ENCODE measurements at regions not wholly inside any gene's neighbourhood (a gene's known extent, or its start where the extent isn't known, plus 50 kb on each side); places are given as distances from the start of the nearest gene placed in this dataset.
"Not testable (repeated sequence)": the region's sequence is repeated elsewhere in the genome, so short reads cannot be mapped to it uniquely, and the experiment has no call there.

DNA sequence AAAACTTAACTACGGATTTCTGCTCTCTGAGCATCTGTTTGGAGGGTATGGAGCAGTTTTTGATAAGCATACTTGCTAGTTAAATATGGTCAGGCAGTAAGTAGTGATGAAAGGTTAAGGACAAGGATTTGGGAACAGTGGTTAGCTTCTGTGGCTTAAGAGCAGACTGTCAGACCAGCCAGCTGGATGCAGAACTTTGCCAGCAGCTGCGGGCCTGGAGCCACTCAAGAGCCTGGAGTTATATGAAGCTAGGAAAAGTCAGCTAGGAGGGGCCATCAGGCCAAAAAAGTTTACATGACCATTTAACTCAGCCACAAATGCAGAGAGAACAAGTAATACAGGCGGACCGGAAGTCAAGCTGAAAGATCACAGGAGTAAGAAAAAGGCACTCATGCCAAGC lies 1817.7 kb downstream of the LRRC4C start:
- Histone ChIP-seq H3F3A (ENCODE audit: insufficient read depth, low read length) (no peaks in the 10 kb centered on the region), H3K9ac (ENCODE audit: low read length) (no peak overlapping the region), H3K27ac (ENCODE audit: low read depth, low read length, poor library complexity, severe bottlenecking) (no peak overlapping the region), H3K4me1 (ENCODE audit: insufficient read depth, low read length, severe bottlenecking) (no peaks in the 10 kb centered on the region), H3K4me3 (ENCODE audit: low read depth, low read length, poor library complexity, severe bottlenecking) (no peak overlapping the region), H3K27me3 (ENCODE audit: insufficient read depth, low read length) (no peaks in the 10 kb centered on the region), H3K9me3 (ENCODE audit: low read length) (no peaks in the 10 kb centered on the region), H4K20me1 (ENCODE audit: insufficient read depth, low read length) (no peaks in the 10 kb centered on the region), H3K4me2 (ENCODE audit: low read length) (no peak overlapping the region), H3K9me2 (ENCODE audit: low read depth, low read length) (no peaks in the 10 kb centered on the region), H3K36me3 (ENCODE audit: insufficient read depth, low read length) (no peaks in the 10 kb centered on the region), H3K79me2 (ENCODE audit: insufficient read depth, low read length) (no peaks in the 10 kb centered on the region), H2AFZ (ENCODE audit: low read length) (no peak overlapping the region)
- TF ChIP-seq EZH2 (IDR thresholded peaks at IDR 0.05; ENCODE audit: borderline replicate concordance, low read length) = no peak
- TF ChIP-seq, protein P1, sequence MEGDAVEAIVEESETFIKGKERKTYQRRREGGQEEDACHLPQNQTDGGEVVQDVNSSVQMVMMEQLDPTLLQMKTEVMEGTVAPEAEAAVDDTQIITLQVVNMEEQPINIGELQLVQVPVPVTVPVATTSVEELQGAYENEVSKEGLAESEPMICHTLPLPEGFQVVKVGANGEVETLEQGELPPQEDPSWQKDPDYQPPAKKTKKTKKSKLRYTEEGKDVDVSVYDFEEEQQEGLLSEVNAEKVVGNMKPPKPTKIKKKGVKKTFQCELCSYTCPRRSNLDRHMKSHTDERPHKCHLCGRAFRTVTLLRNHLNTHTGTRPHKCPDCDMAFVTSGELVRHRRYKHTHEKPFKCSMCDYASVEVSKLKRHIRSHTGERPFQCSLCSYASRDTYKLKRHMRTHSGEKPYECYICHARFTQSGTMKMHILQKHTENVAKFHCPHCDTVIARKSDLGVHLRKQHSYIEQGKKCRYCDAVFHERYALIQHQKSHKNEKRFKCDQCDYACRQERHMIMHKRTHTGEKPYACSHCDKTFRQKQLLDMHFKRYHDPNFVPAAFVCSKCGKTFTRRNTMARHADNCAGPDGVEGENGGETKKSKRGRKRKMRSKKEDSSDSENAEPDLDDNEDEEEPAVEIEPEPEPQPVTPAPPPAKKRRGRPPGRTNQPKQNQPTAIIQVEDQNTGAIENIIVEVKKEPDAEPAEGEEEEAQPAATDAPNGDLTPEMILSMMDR (IDR thresholded peaks at IDR 0.05; ENCODE audit: low read length) = no peak

DNA sequence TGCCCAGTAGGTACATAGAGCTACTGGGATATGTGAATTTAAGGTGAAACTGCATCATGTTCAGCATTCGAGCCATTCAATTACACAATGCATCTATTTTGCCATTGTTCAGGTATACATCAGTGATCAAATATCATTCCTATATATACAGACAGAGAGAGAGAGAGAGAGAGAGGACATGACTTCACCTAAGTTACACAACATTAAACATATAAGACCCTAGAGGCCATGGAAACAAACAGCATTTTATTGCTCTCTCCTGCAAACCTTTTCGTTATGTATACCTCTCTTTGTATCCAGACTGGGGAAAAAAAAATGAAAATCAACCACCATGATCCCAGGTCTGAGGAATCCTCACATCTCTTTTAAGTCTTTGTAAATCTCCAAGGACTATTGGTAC lies 1829.1 kb downstream of the LRRC4C start:
- no peaks in the 10 kb centered on the region for H3K4me1 ChIP-seq (ENCODE audit: insufficient read depth, low read length, severe bottlenecking)
- no peaks in the 10 kb centered on the region for H3F3A ChIP-seq (ENCODE audit: insufficient read depth, low read length)
- H3K9ac ChIP-seq (ENCODE audit: low read length) = no peak overlapping the region
- no peak overlapping the region for H3K4me3 ChIP-seq (ENCODE audit: low read depth, low read length, poor library complexity, severe bottlenecking)
- no peaks in the 10 kb centered on the region for H3K9me2 ChIP-seq (ENCODE audit: low read depth, low read length)
- no peak overlapping the region for H2AFZ ChIP-seq (ENCODE audit: low read length)
- H3K27me3 ChIP-seq (ENCODE audit: insufficient read depth, low read length) = no peaks in the 10 kb centered on the region
- no peak overlapping the region for H3K4me2 ChIP-seq (ENCODE audit: low read length)
- H3K27ac ChIP-seq (ENCODE audit: low read depth, low read length, poor library complexity, severe bottlenecking) = no peak overlapping the region
- H3K9me3 ChIP-seq (ENCODE audit: low read length) = no peaks in the 10 kb centered on the region
- no peaks in the 10 kb centered on the region for H4K20me1 ChIP-seq (ENCODE audit: insufficient read depth, low read length)
- no peak for TF ChIP-seq EZH2 (IDR thresholded peaks at IDR 0.05; ENCODE audit: borderline replicate concordance, low read length)
- TF ChIP-seq, protein P1 (IDR thresholded peaks at IDR 0.05; ENCODE audit: low read length) = no peak
- H3K79me2 ChIP-seq (ENCODE audit: insufficient read depth, low read length) = no peaks in the 10 kb centered on the region
- H3K36me3 ChIP-seq (ENCODE audit: insufficient read depth, low read length) = no peaks in the 10 kb centered on the region

DNA sequence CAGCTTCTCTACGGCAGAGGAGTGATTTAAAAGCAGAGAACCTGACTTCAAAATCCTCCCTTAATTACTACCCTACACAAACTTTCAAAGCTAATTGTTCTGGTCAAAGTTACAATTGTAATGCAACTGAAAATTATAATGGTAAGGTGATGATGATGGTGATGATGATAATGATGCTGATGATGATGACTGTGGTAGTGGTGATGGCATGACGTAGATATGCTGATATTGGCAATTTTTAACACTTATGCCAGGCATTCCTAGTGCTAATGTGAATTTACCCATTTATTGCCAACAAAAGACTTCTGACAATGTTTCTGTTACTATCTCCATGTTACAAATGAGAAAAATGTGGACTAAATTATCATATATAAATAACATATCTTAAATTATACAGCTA lies 1831.1 kb downstream of the LRRC4C start:
- Histone ChIP-seq H3K9me2 (ENCODE audit: low read depth, low read length) (no peaks in the 10 kb centered on the region), H3K36me3 (ENCODE audit: insufficient read depth, low read length) (no peaks in the 10 kb centered on the region), H4K20me1 (ENCODE audit: insufficient read depth, low read length) (no peaks in the 10 kb centered on the region), H3F3A (ENCODE audit: insufficient read depth, low read length) (no peaks in the 10 kb centered on the region), H3K4me1 (ENCODE audit: insufficient read depth, low read length, severe bottlenecking) (no peaks in the 10 kb centered on the region), H3K4me2 (ENCODE audit: low read length) (no peak overlapping the region), H3K4me3 (ENCODE audit: low read depth, low read length, poor library complexity, severe bottlenecking) (no peak overlapping the region), H2AFZ (ENCODE audit: low read length) (no peak overlapping the region), H3K9me3 (ENCODE audit: low read length) (no peaks in the 10 kb centered on the region), H3K27ac (ENCODE audit: low read depth, low read length, poor library complexity, severe bottlenecking) (no peak overlapping the region), H3K79me2 (ENCODE audit: insufficient read depth, low read length) (no peaks in the 10 kb centered on the region), H3K9ac (ENCODE audit: low read length) (no peak overlapping the region), H3K27me3 (ENCODE audit: insufficient read depth, low read length) (no peaks in the 10 kb centered on the region)
- TF ChIP-seq, protein P1 (IDR thresholded peaks at IDR 0.05; ENCODE audit: low read length) = no peak
- TF ChIP-seq EZH2 (IDR thresholded peaks at IDR 0.05; ENCODE audit: borderline replicate concordance, low read length) = no peak

DNA sequence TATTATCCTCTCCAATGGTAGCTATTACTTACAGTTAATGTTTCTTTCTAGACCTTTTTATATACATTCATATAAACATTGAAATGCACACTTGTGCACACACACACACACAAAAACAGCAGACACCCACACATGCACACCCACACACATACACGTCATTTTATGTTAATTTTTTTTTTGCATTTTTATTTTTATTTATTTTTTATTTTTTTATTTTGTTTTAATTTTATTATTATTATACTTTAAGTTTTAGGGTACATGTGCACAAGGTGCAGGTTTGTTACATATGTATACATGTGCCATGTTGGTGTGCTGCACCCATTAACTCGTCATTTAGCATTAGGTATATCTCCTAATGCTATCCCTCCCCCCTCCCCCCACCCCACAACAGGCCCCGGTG lies 1839.1 kb downstream of the LRRC4C start:
- not testable (repeated sequence) for H3K27me3 ChIP-seq (ENCODE audit: insufficient read depth, low read length); H3K36me3 ChIP-seq (ENCODE audit: insufficient read depth, low read length); H2AFZ ChIP-seq (ENCODE audit: low read length); H3F3A ChIP-seq (ENCODE audit: insufficient read depth, low read length); H3K9me2 ChIP-seq (ENCODE audit: low read depth, low read length); H3K4me1 ChIP-seq (ENCODE audit: insufficient read depth, low read length, severe bottlenecking); H4K20me1 ChIP-seq (ENCODE audit: insufficient read depth, low read length); H3K4me3 ChIP-seq (ENCODE audit: low read depth, low read length, poor library complexity, severe bottlenecking); H3K79me2 ChIP-seq (ENCODE audit: insufficient read depth, low read length); H3K27ac ChIP-seq (ENCODE audit: low read depth, low read length, poor library complexity, severe bottlenecking); H3K9ac ChIP-seq (ENCODE audit: low read length); H3K4me2 ChIP-seq (ENCODE audit: low read length); H3K9me3 ChIP-seq (ENCODE audit: low read length)
